ENCODE measurements at regions not wholly inside any gene's neighbourhood (a gene's known extent, or its start where the extent isn't known, plus 50 kb on each side); places are given as distances from the start of the nearest gene placed in this dataset.
"Not testable (repeated sequence)": the region's sequence is repeated elsewhere in the genome, so short reads cannot be mapped to it uniquely, and the experiment has no call there.

- H3K4me3 ChIP-seq (ENCODE audit: low read depth, low read length) = no peak overlapping the region
- no peaks in the 10 kb centered on the region for H3K36me3 ChIP-seq (ENCODE audit: control insufficient read depth, insufficient read depth, low read length)
- DNase-seq (ENCODE audit: low read depth) = no peak
- TF ChIP-seq, protein P1, sequence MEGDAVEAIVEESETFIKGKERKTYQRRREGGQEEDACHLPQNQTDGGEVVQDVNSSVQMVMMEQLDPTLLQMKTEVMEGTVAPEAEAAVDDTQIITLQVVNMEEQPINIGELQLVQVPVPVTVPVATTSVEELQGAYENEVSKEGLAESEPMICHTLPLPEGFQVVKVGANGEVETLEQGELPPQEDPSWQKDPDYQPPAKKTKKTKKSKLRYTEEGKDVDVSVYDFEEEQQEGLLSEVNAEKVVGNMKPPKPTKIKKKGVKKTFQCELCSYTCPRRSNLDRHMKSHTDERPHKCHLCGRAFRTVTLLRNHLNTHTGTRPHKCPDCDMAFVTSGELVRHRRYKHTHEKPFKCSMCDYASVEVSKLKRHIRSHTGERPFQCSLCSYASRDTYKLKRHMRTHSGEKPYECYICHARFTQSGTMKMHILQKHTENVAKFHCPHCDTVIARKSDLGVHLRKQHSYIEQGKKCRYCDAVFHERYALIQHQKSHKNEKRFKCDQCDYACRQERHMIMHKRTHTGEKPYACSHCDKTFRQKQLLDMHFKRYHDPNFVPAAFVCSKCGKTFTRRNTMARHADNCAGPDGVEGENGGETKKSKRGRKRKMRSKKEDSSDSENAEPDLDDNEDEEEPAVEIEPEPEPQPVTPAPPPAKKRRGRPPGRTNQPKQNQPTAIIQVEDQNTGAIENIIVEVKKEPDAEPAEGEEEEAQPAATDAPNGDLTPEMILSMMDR (IDR thresholded peaks at IDR 0.05; ENCODE audit: insufficient read depth, low read length, severe bottlenecking) = no peak
- no peaks in the 10 kb centered on the region for H3K27me3 ChIP-seq (ENCODE audit: control insufficient read depth, insufficient read depth, low read length)
- FAIRE-seq = no peak
These were observed 94.8 kb upstream of the SMARCA2 start for GRCh38 chr9:1920386-1920785.

DNA sequence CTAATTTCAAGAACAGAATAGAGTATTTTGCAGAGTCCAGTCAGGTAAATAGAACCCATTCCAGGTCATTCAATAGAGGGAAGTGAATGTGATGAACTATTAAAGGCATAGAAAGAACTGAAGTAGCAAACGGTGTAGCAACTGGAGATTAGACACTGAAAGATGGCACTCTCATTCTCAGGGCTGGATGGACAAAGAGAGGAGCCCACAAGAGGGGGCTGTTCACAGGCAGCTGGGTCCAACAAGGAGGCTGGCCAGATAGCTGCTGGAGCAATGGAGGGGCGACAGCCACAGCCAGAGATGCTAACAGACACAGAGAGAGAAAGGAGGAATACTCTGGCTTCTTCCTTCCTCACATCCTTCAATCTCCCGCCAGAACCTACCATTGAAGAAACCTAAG, 93.1 kb upstream of the SMARCA2 start:
- no peak for FAIRE-seq
- TF ChIP-seq, protein P1 (IDR thresholded peaks at IDR 0.05; ENCODE audit: insufficient read depth, low read length, severe bottlenecking) = no peak
- no peak for DNase-seq (ENCODE audit: low read depth)
- Histone ChIP-seq H3K27me3 (ENCODE audit: control insufficient read depth, insufficient read depth, low read length) (no peaks in the 10 kb centered on the region), H3K36me3 (ENCODE audit: control insufficient read depth, insufficient read depth, low read length) (no peaks in the 10 kb centered on the region), H3K4me3 (ENCODE audit: low read depth, low read length) (no peak overlapping the region)

- no peak for FAIRE-seq
These were observed 87.6 kb upstream of the SMARCA2 start for GRCh38 chr9:1927546-1927945.

DNA sequence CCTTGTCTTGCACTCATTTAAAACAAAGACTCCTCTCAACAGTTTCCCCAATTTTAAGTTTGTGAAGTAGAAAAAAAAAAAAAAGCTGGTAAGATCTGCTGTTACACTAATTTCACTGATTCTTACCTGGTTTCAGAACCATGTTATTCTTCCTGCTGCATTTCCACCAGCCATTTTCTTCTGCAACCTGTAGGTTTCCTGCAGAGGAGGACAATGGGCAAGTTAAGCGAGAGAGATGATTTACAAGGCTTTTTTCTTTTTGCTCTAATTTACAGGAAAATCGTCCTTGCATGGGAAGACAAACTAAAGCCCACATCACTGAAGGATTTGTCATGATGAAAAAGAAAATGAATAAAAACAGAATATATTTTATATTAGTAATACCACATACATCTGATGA, 86.0 kb upstream of the SMARCA2 start:
- H3K4me3 ChIP-seq (ENCODE audit: low read depth, low read length) = no peak overlapping the region
- no peak for FAIRE-seq
- no peak for DNase-seq (ENCODE audit: low read depth)
- TF ChIP-seq, protein P1 (IDR thresholded peaks at IDR 0.05; ENCODE audit: insufficient read depth, low read length, severe bottlenecking) = no peak
- no peaks in the 10 kb centered on the region for H3K36me3 ChIP-seq (ENCODE audit: control insufficient read depth, insufficient read depth, low read length)
- H3K27me3 ChIP-seq (ENCODE audit: control insufficient read depth, insufficient read depth, low read length) = no peaks in the 10 kb centered on the region

More at GRCh38 chr9:1927546-1927945, 87.6 kb upstream of the SMARCA2 start:
- TF ChIP-seq, protein P1 (IDR thresholded peaks at IDR 0.05; ENCODE audit: insufficient read depth, low read length, severe bottlenecking) = no peak
- no peaks in the 10 kb centered on the region for H3K27me3 ChIP-seq (ENCODE audit: control insufficient read depth, insufficient read depth, low read length)
- no peak for DNase-seq (ENCODE audit: low read depth)
- no peak overlapping the region for H3K4me3 ChIP-seq (ENCODE audit: low read depth, low read length)
- no peaks in the 10 kb centered on the region for H3K36me3 ChIP-seq (ENCODE audit: control insufficient read depth, insufficient read depth, low read length)

- FAIRE-seq = no peak
These were observed 85.4 kb upstream of the SMARCA2 start for GRCh38 chr9:1929722-1930244.

GRCh38 chr9:1930245-1930736, 84.9 kb upstream of the SMARCA2 start:
- H3K36me3 ChIP-seq (ENCODE audit: control insufficient read depth, insufficient read depth, low read length); FAIRE-seq; H3K27me3 ChIP-seq (ENCODE audit: control insufficient read depth, insufficient read depth, low read length): not testable (repeated sequence)

More at GRCh38 chr9:1929722-1930244, 85.4 kb upstream of the SMARCA2 start:
- DNase-seq (ENCODE audit: low read depth) = no peak
- TF ChIP-seq, protein P1 (IDR thresholded peaks at IDR 0.05; ENCODE audit: insufficient read depth, low read length, severe bottlenecking) = no peak
- Histone ChIP-seq H3K4me3 (ENCODE audit: low read depth, low read length) (no peak overlapping the region), H3K27me3 (ENCODE audit: control insufficient read depth, insufficient read depth, low read length) (no peaks in the 10 kb centered on the region), H3K36me3 (ENCODE audit: control insufficient read depth, insufficient read depth, low read length) (no peaks in the 10 kb centered on the region)

More at GRCh38 chr9:1930245-1930736, 84.9 kb upstream of the SMARCA2 start:
- H3K4me3 ChIP-seq (ENCODE audit: low read depth, low read length); DNase-seq (ENCODE audit: low read depth): not testable (repeated sequence)
